NCI-H2171 (cell line): ENCODE measurements at regions not wholly inside any gene's neighbourhood (a gene's known extent, or its start where the extent isn't known, plus 50 kb on each side); places are given as distances from the start of the nearest gene placed in this dataset.
"Not testable (repeated sequence)": the region's sequence is repeated elsewhere in the genome, so short reads cannot be mapped to it uniquely, and the experiment has no call there.

Source experiments
- DNase-seq: peaks from one replicate; lab custom pipeline; 2025; lab: John Stamatoyannopoulos, UW

- DNase-seq = no peak
Measured at GRCh38 chr4:33071535-33071934, 2351.4 kb downstream of the PCDH7 start.

DNA sequence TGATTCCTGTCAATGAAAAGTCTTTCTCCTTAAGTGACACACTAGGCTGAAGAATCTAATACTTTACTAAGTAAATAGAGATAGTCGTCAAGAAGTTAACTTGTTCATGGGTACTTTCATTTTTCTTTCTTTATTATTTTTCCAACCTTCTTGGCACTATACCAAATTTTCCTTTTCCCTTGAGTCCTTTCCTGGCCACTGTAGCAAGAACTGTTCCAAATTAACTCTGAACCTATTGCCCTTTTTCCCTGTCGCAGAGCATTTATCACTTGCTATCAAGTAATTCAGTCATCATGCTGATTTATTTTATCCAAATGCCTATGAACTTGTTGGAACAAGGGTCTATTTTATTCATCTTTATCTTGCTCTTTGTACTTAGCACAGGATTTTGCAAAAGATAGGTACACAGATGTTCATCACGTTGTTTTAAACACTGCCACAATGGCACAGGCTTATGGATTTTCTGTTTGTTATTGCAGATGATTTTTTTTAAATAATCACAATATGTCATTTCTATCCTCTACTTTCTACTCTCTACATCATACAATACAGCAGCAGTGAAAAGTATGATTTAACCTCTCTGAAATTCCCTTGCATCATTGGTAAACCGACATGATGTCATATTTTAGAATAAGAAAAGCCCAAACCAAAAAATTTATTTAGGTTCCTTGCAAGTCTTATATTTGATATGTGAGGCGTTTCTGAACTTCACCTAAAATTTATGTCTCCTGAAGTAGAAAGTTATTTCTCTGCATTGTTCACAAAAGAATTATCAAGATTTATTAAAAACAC lies 2352.3 kb downstream of the PCDH7 start:
- DNase-seq = no peak

- no peak for DNase-seq
Measured at GRCh38 chr4:33073811-33074210, 2353.6 kb downstream of the PCDH7 start.

GRCh38 chr4:33078145-33078544 lies 2358.0 kb downstream of the PCDH7 start:
- no peak for DNase-seq

- no peak for DNase-seq
Measured at GRCh38 chr4:33080275-33080674, 2360.1 kb downstream of the PCDH7 start.

DNA sequence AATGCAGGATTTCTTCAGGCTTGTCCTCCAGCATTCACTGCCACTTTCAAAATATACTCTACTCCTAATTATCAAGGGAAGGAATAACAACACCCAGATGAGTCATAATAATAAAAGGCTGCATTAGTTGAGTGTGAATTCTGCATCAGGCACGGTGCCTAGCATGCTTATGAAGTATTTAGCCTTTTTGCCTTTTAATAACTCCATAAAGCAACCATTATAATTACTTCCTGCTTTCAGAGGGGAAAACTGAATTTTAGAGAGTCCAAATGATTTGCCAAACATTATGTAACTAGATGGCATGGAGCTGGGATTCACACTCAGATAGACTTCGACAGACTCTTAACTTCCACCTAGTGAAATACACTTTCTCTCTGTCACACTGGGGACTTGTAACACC lies 2365.5 kb downstream of the PCDH7 start:
- no peak for DNase-seq

GRCh38 chr4:33086331-33086925 lies 2366.3 kb downstream of the PCDH7 start:
- DNase-seq = no peak

- DNase-seq = no peak
Measured at GRCh38 chr4:33088713-33089112, 2368.5 kb downstream of the PCDH7 start.

DNA sequence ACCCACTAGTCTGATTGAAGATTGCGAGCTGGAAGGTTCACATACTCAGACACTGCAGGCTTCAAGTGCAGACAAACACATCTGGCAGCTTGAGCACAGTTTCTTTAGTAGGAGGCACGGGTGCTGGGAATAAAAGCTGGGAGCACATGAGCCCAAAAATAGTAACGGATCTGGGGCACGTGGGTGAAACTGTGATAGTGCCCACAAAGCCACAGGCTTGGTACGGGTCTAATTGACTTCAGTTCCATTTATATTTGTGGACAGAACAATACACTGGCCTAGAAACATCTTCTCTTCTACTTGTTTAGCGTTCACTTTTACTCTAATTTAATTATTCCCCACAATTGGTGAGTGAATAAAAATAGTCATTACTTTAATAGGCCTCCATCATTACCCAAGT lies 2370.7 kb downstream of the PCDH7 start:
- DNase-seq = no peak

- no peak for DNase-seq
Measured at GRCh38 chr4:33091961-33092360, 2371.8 kb downstream of the PCDH7 start.

- DNase-seq = no peak
Measured at GRCh38 chr4:33104273-33104672, 2384.1 kb downstream of the PCDH7 start.

DNA sequence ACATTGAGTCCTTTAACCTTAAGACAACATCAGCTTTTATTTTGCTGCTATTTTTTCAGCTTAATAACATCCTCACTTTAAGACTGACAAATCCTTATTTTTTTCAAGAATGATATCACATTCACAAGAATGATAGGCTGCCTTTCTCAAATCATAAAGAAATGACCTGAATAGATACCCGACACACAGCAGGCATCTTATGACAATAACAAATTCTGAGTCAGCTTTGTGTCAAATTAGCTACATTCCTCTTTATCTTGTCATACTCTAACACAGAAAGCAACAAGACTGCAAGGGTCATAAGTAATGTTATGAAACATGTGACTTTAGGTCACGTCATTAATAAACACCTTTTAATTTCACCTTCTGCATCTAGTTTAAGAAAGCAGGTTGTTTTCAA lies 2387.6 kb downstream of the PCDH7 start:
- no peak for DNase-seq

DNA sequence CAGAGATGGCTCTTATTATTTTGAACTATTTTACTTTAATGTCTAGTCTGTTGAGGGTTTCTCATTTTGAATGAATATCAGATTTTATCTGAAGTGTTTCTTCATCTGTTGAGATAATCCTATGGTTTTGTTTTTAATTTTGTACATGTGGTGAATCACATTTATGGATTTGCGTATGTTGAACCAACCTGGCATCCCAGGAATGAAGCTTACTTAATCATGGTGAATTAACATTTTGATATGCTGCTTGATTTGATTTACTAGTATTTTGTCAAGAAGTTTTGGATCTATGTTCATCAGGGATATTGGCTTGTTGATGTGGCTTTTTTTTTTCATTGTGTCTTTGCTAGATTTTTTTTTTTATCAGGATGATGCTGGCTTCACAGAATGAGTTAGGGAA lies 2390.9 kb downstream of the PCDH7 start:
- DNase-seq = no peak

DNA sequence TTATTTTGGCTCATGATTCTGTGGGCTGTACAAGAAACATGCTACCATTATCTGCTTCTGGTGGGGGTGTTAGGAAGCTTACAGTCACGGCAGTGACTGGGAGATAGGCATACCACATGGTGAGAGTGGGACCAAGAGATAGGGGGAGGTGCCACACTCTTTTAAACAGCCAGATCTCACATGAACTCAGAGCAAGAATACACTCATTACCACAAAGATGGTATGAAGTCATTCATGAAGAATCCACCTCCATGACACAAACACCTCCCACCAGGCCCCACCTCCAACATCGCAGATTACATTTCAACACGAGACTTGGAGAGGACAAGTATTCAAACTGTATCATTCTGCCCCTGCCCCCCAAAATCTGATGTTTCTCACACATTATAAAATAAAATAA lies 2396.7 kb downstream of the PCDH7 start:
- no peak for DNase-seq

DNA sequence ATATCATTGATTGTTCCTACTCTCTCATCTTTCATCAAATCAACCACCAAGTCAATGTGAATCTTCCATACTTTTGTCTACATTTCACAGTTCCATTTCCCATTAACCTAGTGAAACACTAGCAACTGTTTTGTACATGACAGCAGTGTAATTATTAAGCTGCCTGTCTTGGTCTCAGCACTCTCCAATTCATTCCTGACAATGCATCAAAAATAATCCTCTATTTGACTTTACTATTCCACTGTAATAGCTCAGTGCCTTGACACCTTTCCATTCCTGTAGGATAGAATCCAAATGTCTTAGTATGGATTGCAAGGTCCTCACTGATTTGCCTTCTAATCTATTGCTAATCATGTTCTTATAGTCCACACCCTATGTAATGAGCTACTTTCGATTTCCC lies 2405.8 kb downstream of the PCDH7 start:
- no peak for DNase-seq

GRCh38 chr4:33130662-33131061 lies 2410.5 kb downstream of the PCDH7 start:
- DNase-seq = not testable (repeated sequence)

- DNase-seq = no peak
Measured at GRCh38 chr4:33133723-33134122, 2413.6 kb downstream of the PCDH7 start.

GRCh38 chr4:33134366-33134765 lies 2414.2 kb downstream of the PCDH7 start:
- DNase-seq = no peak

DNA sequence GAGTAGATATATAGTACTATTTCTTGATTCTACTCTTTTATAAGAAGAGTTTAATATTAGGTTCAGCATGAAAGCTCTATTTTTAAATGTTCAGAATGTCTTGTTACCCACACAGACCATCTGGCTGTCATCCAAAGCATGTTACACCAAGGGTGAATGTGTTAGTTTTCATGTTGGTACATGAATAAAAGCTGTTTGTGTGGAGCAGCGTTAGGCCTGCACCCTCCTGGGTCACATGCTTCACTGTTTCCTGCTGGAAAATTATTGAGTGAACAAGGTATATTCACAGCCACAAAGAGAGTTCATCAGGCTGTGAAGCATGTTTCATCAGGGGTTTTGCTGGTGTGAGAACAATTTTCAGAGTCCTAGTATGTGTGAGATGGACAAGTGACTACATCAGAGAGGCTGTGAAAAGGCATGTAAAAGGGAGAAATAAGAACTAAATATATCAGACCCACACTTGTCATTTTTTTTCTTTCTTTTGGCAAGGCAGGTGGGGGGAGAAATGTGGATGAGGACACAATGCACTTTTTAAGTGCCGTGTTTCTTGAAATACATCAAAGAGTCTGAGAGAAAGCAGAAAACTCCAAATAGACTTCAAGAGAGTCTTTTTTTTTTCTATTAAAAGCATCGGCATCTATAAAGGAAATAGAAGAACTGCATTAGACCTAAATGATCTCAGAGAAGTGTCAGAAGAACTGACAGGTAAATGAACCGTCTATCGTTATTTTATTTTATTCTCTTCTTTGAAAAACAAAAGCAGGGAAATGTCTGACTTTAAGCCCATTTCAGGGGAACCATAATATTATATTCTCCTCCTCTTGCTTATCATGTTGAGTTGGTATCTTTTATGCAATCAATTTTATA lies 2429.7 kb downstream of the PCDH7 start:
- DNase-seq = no peak

GRCh38 chr4:33150525-33150910 lies 2430.3 kb downstream of the PCDH7 start:
- DNase-seq = no peak

DNA sequence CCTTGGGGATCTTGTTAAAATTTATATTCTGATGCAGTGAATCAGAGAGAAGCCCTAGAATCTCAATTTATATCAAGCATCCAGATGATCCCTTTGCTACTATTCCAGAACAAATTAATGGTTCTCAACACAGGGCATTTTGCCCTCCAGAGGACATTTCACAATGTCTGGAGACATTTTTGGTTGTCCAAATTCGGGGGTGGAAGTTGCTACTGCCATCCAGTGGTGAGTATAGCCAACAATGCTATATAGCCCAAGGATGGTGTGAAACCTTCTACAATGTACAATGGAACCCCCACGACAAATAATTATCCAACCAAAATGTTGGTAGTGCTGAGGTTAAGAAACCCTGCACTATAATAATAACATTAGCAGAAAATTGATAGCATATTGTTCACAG lies 2440.0 kb downstream of the PCDH7 start:
- no peak for DNase-seq

DNA sequence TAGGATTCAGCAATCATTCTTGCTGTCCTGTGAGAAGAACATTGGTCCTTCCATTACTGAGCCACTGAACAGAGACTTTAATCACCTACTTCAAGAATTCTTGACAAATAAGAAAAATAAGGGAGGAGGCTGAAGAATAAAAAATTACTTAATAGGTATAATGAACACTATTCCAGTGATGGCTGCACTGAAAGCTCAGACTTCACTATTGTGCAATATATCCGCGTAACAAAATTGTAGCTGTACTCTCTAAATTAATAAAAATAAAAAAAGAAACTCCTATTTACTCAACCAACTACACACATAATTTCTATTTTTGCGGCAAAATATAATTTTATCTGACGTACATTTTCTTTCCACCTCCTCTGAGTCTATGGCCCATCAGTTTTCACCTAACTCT lies 2441.0 kb downstream of the PCDH7 start:
- DNase-seq = no peak

DNA sequence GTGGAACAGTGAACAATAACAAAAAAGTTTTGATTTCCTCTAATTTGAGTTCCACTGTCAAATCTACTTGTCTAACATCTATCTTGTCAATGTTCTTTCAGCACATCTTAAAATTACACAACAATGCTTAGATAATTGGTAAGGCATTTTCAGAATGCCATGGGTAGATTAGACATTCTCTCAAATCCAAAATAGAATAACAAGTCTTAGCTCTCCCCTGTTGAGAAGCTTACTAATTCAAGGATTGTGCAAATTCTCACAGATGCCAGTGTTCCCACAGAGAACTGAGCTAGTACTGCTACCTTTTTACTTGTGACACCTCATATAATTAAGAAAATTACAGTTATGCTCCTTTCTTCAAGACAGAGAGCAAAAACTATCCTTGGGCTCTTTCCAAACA lies 2442.0 kb downstream of the PCDH7 start:
- DNase-seq = no peak
